MCF 10A (cell line): ENCODE measurements at regions not wholly inside any gene's neighbourhood (a gene's known extent, or its start where the extent isn't known, plus 50 kb on each side); places are given as distances from the start of the nearest gene placed in this dataset.
"Not testable (repeated sequence)": the region's sequence is repeated elsewhere in the genome, so short reads cannot be mapped to it uniquely, and the experiment has no call there.

Experiments
- BruUV-seq: library from RNA; stranded (reverse); fragments of 400-500 nt; replicated peaks from 2 replicates; lab custom pipeline; 2021; lab: Mats Ljungman, UMichigan
- CTCF ChIA-PET: fragments of 300-600 bp; sonication (Branson Sonifier 250); formaldehyde crosslinking; extraction: SDS; loops from one replicate; lab custom pipeline; 2021; ENCODE audit warnings: antibody characterized with exemption, inconsistent platforms; lab: Yijun Ruan, JAX
- POLR2A ChIA-PET: fragments of 300-600, 350-650 bp; sonication (Branson Sonifier 250); formaldehyde crosslinking; extraction: SDS; loops from one replicate; lab custom pipeline; 2020; ENCODE audit warnings: antibody characterized with exemption, inconsistent platforms; lab: Yijun Ruan, JAX
- DNase-seq: peaks from one replicate; pipeline ENCODE4 v3.0.0-alpha.2; 2018; ENCODE audit not compliant: unreplicated experiment
- H3K27ac Mint-ChIP-seq: one replicate; pipeline ENCODE4 v1.8.0; 2022; ENCODE audit warnings: mild to moderate bottlenecking, low read depth, mixed read lengths; ENCODE audit not compliant: unreplicated experiment
- H3K27me3 Mint-ChIP-seq: one replicate; pipeline ENCODE4 v1.8.0; 2022; ENCODE audit warnings: mixed read lengths; ENCODE audit not compliant: insufficient read depth, unreplicated experiment
- H3K36me3 Mint-ChIP-seq: one replicate; pipeline ENCODE4 v1.8.0; 2022; ENCODE audit warnings: mild to moderate bottlenecking, moderate library complexity, mixed read lengths; ENCODE audit not compliant: insufficient read depth, unreplicated experiment
- H3K4me1 Mint-ChIP-seq: one replicate; pipeline ENCODE4 v1.8.0; 2022; ENCODE audit warnings: mixed read lengths; ENCODE audit not compliant: insufficient read depth, unreplicated experiment
- H3K4me3 Mint-ChIP-seq: one replicate; pipeline ENCODE4 v1.8.0; 2022; ENCODE audit warnings: mild to moderate bottlenecking, moderate library complexity, mixed read lengths; ENCODE audit not compliant: unreplicated experiment
- H3K9me3 Mint-ChIP-seq: one replicate; pipeline ENCODE4 v1.8.0; 2022; ENCODE audit warnings: mixed read lengths; ENCODE audit not compliant: unreplicated experiment
- CTCF ChIP-seq: fragments of 200-600 bp; IDR thresholded peaks from one replicate; pipeline ENCODE4 v1.8.0; 2022; ENCODE audit warnings: antibody characterized with exemption, mild to moderate bottlenecking; ENCODE audit not compliant: unreplicated experiment
- intact Hi-C: fragments of 100-400 bp; cut with micrococcal nuclease; formaldehyde crosslinking; loops from 2 replicates; pipeline ENCODE4 v1.14.1; 2022

- BruUV-seq, result no TSS peak
- ChIA-PET CTCF (interaction anchor here (0.8 kb wide), 1 partner anchor 865 kb away, joined by 5 read pairs; no protein-coding TSS in a partner anchor), POLR2A (no interaction called here)
- Mint-ChIP-seq H3K4me1 (no peaks in the 10 kb centered on the region), H3K36me3 (no peaks in the 10 kb centered on the region), H3K27ac (no peak overlapping the region), H3K4me3 (no peak overlapping the region), H3K27me3 (no peaks in the 10 kb centered on the region), H3K9me3 (peaks cover 17% of the 10 kb centered on the region)
- no peak for DNase-seq
- intact Hi-C loops, result no loop called here
- no peak for TF ChIP-seq CTCF
Measured at GRCh38 chr9:74066605-74067004, 430.5 kb upstream of the RORB start.

GRCh38 chr9:74071502-74071901, 425.6 kb upstream of the RORB start:
- DNase-seq, result no peak
- Mint-ChIP-seq H3K27ac (no peak overlapping the region), H3K9me3 (peaks cover 6% of the 10 kb centered on the region), H3K27me3 (no peaks in the 10 kb centered on the region), H3K4me3 (no peak overlapping the region), H3K4me1 (no peaks in the 10 kb centered on the region), H3K36me3 (no peaks in the 10 kb centered on the region)
- POLR2A ChIA-PET, result no interaction called here
- intact Hi-C loops, result no loop called here
- no peak for TF ChIP-seq CTCF
- CTCF ChIA-PET, result no interaction called here
- BruUV-seq, result no TSS peak

- ChIA-PET CTCF (interaction anchor here (0.7 kb wide), 1 partner anchor 872 kb away, joined by 4 read pairs; no protein-coding TSS in a partner anchor), POLR2A (no interaction called here)
- Mint-ChIP-seq H3K9me3 (peaks cover 6% of the 10 kb centered on the region), H3K4me3 (no peak overlapping the region), H3K27ac (no peak overlapping the region), H3K4me1 (no peaks in the 10 kb centered on the region), H3K27me3 (no peaks in the 10 kb centered on the region), H3K36me3 (no peaks in the 10 kb centered on the region)
- BruUV-seq, result no TSS peak
- no peak for DNase-seq
- intact Hi-C loops, result no loop called here
- no peak for TF ChIP-seq CTCF
Measured at GRCh38 chr9:74073897-74074296, 423.2 kb upstream of the RORB start.

GRCh38 chr9:74078647-74079046, 418.5 kb upstream of the RORB start:
- CTCF ChIA-PET, result interaction anchor here (0.7 kb wide), 1 partner anchor 606 kb away, joined by 3 read pairs; no protein-coding TSS in a partner anchor
- no peaks in the 10 kb centered on the region for H3K36me3 Mint-ChIP-seq
- H3K27ac Mint-ChIP-seq, result no peak overlapping the region
- intact Hi-C loops, result no loop called here
- H3K27me3 Mint-ChIP-seq, result no peaks in the 10 kb centered on the region
- H3K4me1 Mint-ChIP-seq, result no peaks in the 10 kb centered on the region
- no peak overlapping the region for H3K4me3 Mint-ChIP-seq
- peaks cover under 1% of the 10 kb centered on the region for H3K9me3 Mint-ChIP-seq
- no TSS peak for BruUV-seq
- DNase-seq, result peak; percentile 35
- TF ChIP-seq CTCF, result no peak
- POLR2A ChIA-PET, result no interaction called here

- H3K27ac Mint-ChIP-seq, H3K27me3 Mint-ChIP-seq, CTCF ChIA-PET, H3K9me3 Mint-ChIP-seq, POLR2A ChIA-PET, H3K4me3 Mint-ChIP-seq, DNase-seq, intact Hi-C loops, H3K36me3 Mint-ChIP-seq, BruUV-seq, H3K4me1 Mint-ChIP-seq: not testable (repeated sequence)
Measured at GRCh38 chr9:74080652-74081051, 416.5 kb upstream of the RORB start.
